GM18868 (cell line): ENCODE measurements at regions not wholly inside any gene's neighbourhood (a gene's known extent, or its start where the extent isn't known, plus 50 kb on each side); places are given as distances from the start of the nearest gene placed in this dataset.

Experiments used
- ATAC-seq: cut with Tn5 transposase; IDR thresholded peaks from one replicate; pipeline ENCODE4 v1.9.1; 2021; ENCODE audit warnings: mild to moderate bottlenecking, moderate library complexity; ENCODE audit not compliant: unreplicated experiment

DNA sequence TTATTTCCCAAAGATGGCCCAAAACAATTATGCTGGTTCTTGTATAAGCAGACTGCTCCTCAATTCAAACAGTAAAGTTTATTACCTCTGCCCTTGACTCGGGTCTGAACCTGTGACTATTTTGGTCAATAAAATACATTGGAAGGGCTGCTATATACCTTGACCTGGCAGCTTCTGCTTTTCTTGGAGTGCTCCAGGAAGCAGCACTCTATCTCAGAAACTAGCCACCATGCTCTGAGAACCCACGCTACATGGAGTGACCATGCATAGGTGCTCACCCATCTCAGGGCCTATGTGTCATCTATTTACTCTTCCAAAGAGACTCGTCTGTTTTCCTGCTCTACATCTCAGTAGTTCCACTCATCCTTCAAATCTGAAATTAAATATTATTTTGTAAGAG, 299.9 kb downstream of the AHR start:
- ATAC-seq: no peak

DNA sequence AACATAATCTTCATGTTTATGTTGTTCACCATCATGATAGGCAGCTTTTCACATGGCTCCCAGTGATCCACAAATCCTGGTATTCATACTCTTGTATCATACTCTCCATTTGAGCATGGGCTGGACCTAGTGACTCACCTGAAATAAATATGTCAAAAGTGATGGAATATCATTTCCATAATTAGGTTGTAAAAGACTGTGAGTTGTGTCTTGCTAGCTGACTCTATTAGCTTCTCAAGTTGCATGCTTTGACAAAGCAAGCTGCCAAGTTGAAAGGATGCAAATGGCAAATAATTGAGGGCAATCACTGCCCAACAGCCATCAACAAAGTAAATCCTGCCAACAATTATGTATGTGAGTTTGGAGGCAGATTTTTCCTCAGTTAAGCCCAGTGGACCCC, 300.4 kb downstream of the AHR start:
- ATAC-seq: no peak

DNA sequence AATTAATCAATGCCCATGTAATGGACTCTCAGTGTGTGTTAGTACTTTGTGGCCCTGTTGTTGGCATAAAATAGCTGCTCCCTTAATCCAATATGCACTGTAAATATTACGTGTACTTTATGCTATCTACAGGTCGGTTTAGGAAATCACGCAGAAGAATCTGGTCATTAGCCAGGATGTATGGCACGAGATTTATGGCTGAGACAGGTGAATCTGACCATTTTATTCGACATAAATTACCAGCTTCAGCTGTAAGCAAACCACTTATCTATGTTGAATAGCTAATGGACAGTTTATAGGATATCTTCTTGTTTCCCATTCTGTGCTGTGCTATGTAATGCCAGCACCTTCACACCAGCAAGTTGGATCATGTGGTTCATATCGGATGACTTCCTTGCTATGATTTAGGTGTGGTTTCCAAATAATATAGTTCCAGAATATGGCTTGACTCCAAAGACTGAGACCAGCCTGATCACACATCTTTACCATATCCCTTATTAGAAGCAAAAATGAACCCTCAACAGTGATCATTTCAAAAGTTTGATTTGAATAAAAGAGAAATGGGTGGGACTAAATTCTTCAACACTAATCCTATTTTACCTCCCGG, 301.4 kb downstream of the AHR start:
- ATAC-seq: no peak

DNA sequence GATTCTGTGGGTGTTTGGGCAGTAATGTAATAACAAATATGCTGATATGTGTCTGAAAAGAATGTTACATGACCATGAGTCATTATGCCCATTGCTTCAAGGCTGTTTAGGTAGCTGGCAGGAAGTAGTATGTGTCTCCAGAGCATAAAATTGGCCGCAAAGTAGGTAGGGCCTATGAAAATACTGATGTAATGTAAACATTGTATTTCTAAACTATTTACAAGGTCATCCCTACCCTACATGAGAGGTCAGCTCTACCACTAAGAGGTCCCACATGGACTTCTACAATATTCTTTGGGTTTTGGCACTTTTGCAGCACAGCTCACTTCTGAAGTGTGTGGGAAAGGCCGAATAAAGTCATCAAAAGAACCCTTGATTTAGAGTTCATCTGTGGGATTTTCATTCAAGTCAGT, 301.9 kb downstream of the AHR start:
- no peak for ATAC-seq

DNA sequence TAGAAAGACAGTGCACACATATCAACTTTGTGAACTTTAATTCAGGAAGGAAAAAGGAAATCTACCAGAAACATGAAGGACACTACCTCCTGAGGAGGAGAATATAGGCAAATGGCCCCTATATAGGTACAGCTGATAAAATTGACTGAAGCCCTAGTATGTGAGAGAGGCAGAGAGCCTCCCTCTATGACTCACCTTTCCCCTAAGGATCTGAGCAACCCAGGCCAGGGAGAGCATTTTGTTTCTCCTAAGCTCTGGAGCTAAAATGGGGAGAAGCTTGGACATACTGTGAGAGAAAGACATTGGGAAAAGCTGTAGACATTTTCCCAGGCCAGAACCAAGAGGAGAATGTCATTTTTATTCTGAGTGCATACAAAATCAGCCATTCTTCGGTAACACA, 303.5 kb downstream of the AHR start:
- no peak for ATAC-seq

DNA sequence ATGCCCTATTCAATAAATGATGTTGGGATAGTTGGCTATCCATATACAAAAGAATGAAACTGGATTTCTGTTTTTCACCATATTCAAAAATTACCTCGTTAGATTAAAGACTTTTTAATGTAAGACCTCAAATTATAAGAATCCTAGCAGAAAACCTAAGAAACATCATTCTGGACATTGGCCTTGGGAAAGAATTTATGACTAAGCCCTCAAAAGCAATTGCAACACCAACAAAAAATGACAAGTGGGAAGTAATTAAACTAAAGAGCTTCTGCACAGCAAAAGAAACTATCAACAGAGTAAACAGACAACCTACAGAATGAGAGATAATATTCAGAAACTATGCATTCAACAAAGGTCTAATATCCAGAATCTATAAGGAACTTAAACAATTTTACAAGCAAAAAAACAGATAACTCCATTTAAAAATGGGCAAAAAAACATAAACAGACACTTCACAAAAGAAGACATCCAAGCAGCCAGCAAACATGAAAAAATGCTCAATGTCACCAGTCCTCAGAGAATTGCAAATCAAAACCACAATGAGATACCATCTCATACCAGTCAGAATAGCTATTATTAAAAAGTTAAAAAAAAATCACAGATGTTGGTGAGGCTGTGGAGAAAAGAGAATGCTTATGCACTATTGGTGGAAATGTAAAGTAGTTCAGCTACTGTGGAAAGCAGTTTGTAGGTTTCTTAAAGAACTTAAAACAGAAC, 309.8 kb downstream of the AHR start:
- no peak for ATAC-seq

DNA sequence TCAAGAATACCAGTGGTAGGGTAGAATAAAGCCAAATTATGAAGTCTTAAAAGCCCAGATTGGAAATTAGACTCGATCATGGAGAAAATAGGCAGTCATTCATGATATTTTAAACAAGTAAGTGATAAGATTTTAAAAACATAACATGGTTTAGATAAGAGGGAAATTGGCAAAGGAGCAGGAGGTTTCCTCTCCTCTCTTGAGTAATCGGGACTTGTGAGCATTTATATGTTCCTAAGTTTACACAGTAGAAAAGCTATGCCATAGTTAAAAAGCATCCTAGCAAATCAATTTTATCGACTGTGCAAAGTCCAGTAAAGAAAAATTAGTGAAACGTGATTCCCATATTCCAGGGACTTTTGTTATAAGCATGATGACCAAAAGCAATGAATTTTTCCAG, 313.2 kb downstream of the AHR start:
- no peak for ATAC-seq

DNA sequence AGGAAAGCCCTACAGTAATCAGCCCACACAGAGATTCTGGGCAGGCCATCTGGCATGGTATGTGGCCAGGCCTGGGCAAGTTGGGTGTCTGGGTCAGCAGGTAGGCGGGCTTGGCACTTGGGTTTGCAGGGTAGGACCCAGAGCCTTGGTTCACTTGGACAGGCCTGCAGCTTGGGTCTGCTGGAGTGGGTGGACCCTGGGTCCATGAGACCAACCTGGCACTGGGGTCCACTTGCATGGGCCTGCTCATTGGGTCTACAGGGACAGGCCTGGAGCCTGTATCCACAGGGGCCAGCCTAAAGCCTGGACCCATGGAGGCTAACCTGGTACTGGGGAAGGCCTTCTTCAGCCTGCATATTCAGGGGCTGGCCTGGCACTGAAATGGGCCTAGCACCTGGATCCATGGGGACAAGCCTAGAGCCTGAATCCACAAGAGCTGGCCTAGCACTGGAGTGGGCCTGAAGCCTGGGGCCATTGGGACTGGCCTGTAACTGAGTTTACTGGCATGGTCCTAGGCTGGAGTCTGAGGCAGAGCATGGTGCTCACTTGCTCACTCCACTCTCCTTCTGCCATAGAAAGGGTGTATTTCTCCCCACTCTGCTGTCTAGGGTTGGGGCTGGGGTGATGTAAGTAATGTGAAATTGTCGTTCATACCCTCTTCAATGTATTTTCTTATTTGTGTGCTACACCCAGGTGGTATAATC, 315.0 kb downstream of the AHR start:
- ATAC-seq: no peak

DNA sequence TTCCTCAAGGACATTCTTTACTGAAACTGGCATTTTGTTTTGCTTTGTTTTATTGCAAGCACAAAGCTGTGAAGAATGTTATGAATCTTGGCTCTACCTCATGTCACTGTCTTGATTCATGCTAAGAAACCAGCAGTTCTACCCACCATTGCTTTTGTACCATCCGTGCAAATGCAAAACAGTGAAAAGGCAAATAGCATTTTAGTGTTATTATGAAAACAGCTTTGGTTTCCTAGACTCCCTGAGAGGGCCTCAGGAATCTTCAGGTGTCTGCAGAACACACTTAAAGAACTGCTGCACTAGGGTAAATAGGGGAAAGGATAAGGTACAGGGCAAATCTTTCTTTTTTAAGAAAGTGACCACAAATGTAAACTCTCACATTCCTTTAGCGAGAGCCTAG, 318.9 kb downstream of the AHR start:
- ATAC-seq: no peak

DNA sequence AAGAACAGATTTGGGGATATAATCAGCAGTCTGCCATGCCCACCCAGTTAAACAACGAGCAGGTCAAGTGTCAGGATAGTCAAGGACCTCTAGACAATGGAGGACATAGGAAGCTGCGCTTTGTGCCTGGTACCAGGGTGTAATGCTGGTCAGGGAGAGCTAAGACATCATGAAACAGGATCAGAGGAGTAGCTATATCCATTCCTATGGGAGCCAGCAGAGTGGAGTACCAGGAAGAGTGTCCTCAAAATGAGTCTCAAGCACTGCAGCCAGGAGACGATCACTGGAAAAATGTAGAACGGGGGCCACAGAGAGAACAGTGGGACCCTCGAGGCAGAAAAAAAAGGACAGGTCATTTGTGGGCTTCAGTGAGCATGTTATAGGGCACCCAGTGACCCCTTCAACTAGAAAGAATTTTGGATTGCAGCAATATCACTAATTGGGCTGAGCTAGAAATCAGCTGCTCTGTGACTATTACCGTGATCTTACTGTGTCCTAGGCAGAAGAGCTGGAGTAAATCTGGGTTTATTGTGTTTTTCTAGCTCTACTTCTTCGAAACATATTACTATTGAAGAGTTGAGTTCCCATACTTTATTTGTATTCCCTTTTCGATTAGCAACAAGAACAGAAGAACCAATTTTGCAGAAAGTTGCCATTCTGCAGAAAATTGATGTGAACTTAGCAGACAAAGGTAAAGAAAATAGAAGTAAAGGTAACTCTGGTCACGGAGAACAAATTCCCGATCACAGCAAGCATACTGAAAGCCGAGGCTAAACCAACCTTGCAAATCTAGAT, 319.6 kb downstream of the AHR start:
- ATAC-seq: no peak

DNA sequence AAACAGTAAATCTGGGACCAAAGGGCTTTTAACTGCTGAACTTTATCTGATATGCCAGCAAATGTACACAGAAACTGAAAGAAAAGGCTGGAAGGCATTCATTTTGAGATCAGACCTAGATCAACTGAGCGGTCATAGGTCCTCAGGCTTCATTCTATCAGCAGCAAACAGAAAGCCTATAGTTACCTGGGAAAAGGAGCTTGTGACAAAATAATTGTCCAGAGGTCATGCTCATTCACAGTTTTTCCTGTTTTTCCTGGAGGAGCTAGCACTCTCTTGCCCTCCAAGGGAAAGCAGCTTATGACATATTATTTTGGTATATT, 320.2 kb downstream of the AHR start:
- no peak for ATAC-seq

DNA sequence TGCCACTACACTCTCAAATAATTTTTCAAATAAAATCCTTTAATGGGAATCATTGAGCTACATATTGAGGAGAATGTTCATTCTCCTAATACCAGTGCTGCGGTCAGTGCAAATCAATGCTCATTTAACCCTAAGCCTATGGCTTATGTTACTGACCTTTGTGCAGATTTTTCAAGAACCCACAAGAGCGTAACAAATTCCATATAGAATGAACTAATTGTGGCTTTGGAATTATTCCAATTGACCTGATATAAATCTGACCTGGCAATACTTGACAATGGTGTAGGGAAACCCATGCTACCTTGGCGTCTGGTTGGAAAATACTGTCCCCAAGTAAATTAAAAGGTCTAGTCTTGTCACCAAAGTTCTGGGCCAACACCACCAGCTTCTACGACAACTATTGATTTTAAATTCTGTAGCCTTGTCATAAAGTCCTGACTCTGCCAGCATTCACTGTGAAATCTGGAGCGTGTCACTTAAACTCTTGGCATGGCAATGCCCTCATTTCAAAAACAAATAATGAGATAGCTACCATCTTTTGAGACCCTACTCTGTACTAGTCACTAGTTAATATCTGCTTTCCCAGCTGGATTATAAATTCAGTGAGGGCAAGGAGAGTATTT, 320.9 kb downstream of the AHR start:
- ATAC-seq: no peak

DNA sequence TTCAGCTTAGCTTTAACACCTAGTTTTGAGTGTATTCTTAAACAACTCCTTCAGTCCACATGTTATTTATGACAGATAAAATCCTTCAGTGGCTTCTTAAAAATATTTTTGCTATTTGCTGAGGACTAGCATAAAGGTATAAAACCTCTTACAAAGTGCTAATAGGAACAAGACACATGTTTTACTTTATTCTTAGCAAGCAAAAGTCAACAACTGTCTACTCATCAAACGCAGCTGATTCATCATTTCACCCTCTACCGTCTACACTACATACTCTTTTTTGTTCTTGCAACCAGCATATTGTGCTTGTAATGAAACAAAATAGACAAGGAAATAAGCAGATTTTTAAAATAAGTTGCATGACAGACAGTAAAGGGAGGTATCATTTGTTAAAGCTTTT, 319.7 kb downstream of the SNX13 start:
- ATAC-seq: no peak

DNA sequence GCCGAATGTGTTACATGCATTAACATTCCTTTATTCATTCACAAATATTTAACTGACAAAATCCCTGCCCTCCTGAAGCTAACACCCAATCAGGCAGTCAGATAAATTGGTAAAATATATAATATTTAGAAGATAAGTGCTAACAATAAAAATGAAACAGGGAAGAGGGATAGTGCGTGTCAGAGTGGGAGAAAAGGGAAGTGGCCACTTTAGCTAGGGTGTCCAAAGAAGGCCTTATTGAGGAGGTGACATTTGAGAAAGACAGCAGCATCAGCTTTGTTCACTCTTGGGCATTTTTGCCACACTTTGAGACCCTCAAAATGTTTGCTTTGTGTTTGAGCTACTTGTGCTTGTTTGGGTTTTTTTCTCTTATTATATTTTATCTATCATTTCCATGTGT, 317.8 kb downstream of the SNX13 start:
- no peak for ATAC-seq

DNA sequence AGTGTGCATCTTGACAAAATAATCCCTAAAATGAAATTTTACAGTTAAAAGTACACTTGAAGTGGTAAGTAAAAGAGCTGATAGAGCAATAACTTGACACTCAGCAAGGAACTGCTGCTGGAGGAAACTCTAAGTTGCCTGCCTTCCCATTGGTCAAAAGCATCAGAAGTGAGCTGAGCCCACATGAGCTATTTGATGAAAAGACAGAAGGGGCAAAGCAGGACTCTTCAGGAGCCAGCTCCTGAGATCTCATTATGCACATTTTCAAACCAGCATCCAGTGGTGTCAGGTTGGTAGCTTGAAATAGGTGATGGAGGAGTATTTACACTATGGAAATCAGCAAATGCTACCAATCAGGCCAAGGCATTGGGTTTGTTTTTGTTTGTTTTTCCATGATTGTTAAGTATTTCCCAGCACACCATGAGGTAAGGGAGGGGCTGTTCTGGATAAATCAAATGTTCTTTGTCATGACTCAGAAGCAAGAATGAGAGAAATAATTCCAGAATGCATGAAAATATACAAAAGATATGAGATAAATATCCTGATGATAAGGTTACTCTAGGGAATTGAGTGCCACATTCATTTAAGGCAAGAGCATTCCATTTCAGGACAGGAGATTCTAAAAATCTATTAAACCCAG, 316.6 kb downstream of the SNX13 start:
- no peak for ATAC-seq

DNA sequence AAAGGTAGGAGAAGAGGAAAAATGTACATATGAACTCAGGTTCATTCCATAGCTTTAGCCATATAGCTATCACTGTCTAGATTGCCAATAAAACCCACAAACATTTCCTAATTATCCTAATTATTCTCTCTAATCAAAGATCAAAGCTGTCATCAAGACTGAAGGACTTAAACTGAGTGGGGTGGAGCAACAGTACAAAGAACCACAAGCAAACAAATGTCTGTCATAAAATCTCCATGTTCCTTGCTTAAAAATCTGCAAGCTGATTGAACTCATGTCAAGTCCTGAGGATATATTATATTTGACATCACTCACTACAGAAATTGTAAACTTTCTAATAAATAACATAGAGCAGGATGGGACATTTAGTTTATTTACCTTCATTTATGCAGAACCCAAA, 315.9 kb downstream of the SNX13 start:
- no peak for ATAC-seq

DNA sequence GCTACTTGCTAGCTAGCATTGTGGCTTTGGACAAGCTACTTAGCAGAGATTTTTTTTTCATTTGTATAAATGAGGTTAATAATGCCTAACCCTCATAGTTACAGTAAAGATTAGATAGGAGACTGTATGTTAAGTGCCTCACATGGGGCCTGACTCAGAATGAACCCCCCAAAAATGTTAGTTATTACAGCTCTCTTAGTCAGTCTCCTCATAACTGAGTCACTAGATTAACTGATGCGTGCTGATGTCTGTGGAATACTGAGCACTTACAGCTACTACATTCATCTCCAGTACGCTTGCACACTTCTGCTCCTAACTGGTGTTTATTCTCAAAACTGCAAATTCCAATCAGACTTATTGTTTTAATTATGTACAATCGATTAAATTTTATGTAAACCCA, 315.3 kb downstream of the SNX13 start:
- ATAC-seq: no peak

DNA sequence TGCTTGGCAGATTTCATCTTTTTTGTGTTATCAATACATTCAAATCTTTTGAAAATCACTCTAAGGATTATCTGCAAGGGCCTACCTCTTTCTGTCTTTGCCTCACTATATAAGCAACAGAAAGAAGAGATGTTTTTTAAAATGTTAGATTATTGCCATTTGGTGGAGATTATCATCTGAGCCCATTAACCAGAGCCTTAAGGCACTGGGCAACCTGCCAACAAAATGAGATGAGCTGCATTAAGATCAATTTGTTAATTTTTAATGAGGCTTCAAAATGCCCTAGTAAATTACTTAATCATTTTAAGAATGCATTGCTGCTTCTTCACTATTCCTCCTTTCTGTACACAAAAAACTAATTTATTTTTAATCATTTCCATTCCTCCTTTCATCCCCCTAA, 314.1 kb downstream of the SNX13 start:
- ATAC-seq: no peak

DNA sequence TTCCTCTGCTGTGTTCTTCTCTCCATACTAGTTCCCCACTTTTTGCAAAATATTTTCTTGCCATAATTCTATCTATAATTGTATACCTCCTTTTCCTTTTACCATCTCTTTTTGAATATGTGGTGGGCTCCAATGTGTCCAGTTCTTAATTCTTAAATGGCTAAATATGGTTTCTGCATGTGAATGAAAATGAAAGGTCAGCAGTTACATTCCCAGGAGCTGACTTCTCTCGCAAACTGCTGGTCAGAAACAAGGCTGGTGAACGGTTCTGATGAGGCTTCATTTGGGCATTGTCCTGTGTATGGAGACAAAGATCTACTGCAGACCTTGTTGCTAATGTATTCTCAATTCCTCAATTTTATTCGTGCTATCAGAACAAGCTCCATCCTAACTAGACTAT, 309.2 kb downstream of the SNX13 start:
- ATAC-seq: no peak

DNA sequence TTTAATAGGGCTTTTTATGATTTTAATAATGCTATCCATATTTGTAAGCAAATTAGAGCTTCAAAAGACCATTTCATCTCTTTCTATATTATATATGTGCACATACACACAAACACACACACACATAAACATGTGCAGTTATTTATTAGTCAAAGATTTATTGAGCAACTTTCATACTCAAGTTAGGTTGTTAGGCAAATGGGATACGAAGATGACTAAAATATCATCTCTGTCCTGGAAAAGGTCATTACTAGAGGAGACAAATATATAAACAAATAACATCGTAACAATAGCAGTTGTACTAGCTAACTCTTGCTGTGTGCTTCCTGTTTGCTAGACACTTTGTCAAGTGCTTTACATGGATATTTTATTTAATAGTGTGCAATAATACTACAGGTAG, 307.9 kb downstream of the SNX13 start:
- ATAC-seq: no peak

DNA sequence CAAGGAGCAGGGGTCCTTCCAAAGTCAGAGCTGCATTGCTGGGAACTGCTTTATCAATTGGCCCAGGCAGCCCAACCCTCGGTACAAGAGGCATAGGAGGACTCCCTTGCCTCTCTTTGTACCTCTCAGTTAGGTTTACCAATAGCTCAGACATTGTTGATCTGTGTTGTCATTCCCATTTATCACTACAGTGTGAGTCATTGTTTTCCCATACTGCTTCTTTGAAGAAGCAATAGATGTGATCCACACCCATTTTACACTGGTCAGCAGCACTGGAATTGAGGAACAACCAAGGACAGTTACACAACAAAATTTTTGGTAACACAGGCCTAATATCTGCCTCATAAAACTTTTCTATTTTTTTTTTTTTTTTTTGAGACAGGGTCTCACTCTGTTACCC, 307.2 kb downstream of the SNX13 start:
- ATAC-seq: no peak
